GM10248 (cell line): ENCODE measurements at regions not wholly inside any gene's neighbourhood (a gene's known extent, or its start where the extent isn't known, plus 50 kb on each side); places are given as distances from the start of the nearest gene placed in this dataset.

ENCODE experiments used
- CTCF ChIA-PET: fragments of 300-600 bp; sonication (Branson Sonifier 250); formaldehyde crosslinking; extraction: SDS; loops from one replicate; lab custom pipeline; 2021; ENCODE audit warnings: antibody characterized with exemption; lab: Yijun Ruan, JAX
- POLR2A ChIA-PET: fragments of 350-650 bp; sonication (Branson Sonifier 250); formaldehyde crosslinking; extraction: SDS; loops from one replicate; lab custom pipeline; 2020; ENCODE audit warnings: antibody characterized with exemption; lab: Yijun Ruan, JAX
- DNase-seq: peaks from one replicate; pipeline ENCODE4 v3.0.0; 2012; ENCODE audit errors: extremely low spot score
- TF ChIP-seq, protein P1 (sequence below): IDR thresholded peaks from 2 replicates; pipeline ENCODE4 v1.5.1; 2012; ENCODE audit warnings: mild to moderate bottlenecking, low read depth; ENCODE audit errors: extremely low read depth, missing control alignments, control extremely low read depth

DNA sequence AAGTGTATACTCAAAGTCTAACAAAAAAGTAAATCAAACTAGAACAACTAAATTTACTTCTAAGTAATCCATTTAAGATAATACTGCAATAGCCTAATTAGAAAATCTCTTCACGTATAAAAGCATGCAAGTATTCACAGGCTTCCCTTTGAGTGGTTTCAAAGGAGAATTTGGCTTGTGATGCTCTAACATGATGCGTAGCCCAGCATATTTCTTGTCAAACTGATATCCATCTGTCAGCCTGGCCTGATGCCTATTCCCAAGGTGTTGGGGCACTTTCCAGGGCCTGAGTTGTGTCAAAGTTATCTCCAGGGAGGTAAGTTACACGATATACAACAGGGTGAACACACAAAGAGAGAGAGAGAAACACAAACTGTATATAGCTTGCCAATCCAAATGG is 287.0 kb upstream of the MAGEB18 start:
- TF ChIP-seq, protein P1, sequence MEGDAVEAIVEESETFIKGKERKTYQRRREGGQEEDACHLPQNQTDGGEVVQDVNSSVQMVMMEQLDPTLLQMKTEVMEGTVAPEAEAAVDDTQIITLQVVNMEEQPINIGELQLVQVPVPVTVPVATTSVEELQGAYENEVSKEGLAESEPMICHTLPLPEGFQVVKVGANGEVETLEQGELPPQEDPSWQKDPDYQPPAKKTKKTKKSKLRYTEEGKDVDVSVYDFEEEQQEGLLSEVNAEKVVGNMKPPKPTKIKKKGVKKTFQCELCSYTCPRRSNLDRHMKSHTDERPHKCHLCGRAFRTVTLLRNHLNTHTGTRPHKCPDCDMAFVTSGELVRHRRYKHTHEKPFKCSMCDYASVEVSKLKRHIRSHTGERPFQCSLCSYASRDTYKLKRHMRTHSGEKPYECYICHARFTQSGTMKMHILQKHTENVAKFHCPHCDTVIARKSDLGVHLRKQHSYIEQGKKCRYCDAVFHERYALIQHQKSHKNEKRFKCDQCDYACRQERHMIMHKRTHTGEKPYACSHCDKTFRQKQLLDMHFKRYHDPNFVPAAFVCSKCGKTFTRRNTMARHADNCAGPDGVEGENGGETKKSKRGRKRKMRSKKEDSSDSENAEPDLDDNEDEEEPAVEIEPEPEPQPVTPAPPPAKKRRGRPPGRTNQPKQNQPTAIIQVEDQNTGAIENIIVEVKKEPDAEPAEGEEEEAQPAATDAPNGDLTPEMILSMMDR: no peak
- CTCF ChIA-PET: no interaction called here
- DNase-seq: no peak
- POLR2A ChIA-PET: no interaction called here

GRCh38 chrX:25853002-25853479 is 285.1 kb upstream of the MAGEB18 start:
- POLR2A ChIA-PET: no interaction called here
- TF ChIP-seq, protein P1: no peak
- CTCF ChIA-PET: no interaction called here
- no peak for DNase-seq

GRCh38 chrX:25858273-25858880 is 279.8 kb upstream of the MAGEB18 start:
- TF ChIP-seq, protein P1: no peak
- ChIA-PET CTCF (no interaction called here), POLR2A (no interaction called here)
- DNase-seq: no peak

- DNase-seq: no peak
- CTCF ChIA-PET: no interaction called here
- TF ChIP-seq, protein P1: no peak
- POLR2A ChIA-PET: no interaction called here
Measured at GRCh38 chrX:25860322-25860721, 277.8 kb upstream of the MAGEB18 start.

- ChIA-PET POLR2A (no interaction called here), CTCF (no interaction called here)
- TF ChIP-seq, protein P1: no peak
- no peak for DNase-seq
Measured at GRCh38 chrX:25869761-25870160, 268.4 kb upstream of the MAGEB18 start.

- TF ChIP-seq, protein P1: no peak
- ChIA-PET CTCF (no interaction called here), POLR2A (no interaction called here)
- no peak for DNase-seq
Measured at GRCh38 chrX:25872786-25873185, 265.4 kb upstream of the MAGEB18 start.
